GM21390 (cell line): ENCODE measurements at regions not wholly inside any gene's neighbourhood (a gene's known extent, or its start where the extent isn't known, plus 50 kb on each side); places are given as distances from the start of the nearest gene placed in this dataset.

ENCODE experiments used
- ATAC-seq: cut with Tn5 transposase; IDR thresholded peaks from one replicate; pipeline ENCODE4 v1.9.1; 2021; ENCODE audit not compliant: unreplicated experiment

GRCh38 chr15:87805117-87805820 is 451.3 kb downstream of the NTRK3 start:
- no peak for ATAC-seq

GRCh38 chr15:87804451-87804850 is 452.1 kb downstream of the NTRK3 start:
- ATAC-seq, result no peak

- ATAC-seq, result no peak
These were observed 456.7 kb downstream of the NTRK3 start for GRCh38 chr15:87799838-87800237.

- ATAC-seq, result no peak
These were observed 457.1 kb downstream of the NTRK3 start for GRCh38 chr15:87799428-87799827.

GRCh38 chr15:87793725-87794124 is 462.8 kb downstream of the NTRK3 start:
- no peak for ATAC-seq

- no peak for ATAC-seq
These were observed 464.1 kb downstream of the NTRK3 start for GRCh38 chr15:87792250-87793040.

GRCh38 chr15:87781959-87782625 is 474.4 kb downstream of the NTRK3 start:
- ATAC-seq, result no peak

- no peak for ATAC-seq
These were observed 476.8 kb downstream of the NTRK3 start for GRCh38 chr15:87779746-87780145.

- ATAC-seq, result no peak
These were observed 478.2 kb downstream of the NTRK3 start for GRCh38 chr15:87778358-87778757.

- no peak for ATAC-seq
These were observed 479.4 kb downstream of the NTRK3 start for GRCh38 chr15:87777054-87777561.

- no peak for ATAC-seq
These were observed 489.0 kb downstream of the NTRK3 start for GRCh38 chr15:87767516-87767915.

GRCh38 chr15:87764461-87765240 is 491.9 kb downstream of the NTRK3 start:
- no peak for ATAC-seq

GRCh38 chr15:87763837-87764236 is 492.7 kb downstream of the NTRK3 start:
- ATAC-seq, result no peak

- peak; percentile 81 for ATAC-seq
These were observed 494.6 kb downstream of the NTRK3 start for GRCh38 chr15:87761736-87762509.

- no peak for ATAC-seq
These were observed 495.8 kb downstream of the NTRK3 start for GRCh38 chr15:87760547-87761314.

- no peak for ATAC-seq
These were observed 497.6 kb downstream of the NTRK3 start for GRCh38 chr15:87758794-87759418.

- ATAC-seq, result no peak
These were observed 499.5 kb downstream of the NTRK3 start for GRCh38 chr15:87757084-87757483.

GRCh38 chr15:87756072-87756471 is 500.5 kb downstream of the NTRK3 start:
- ATAC-seq, result no peak

GRCh38 chr15:87755226-87755625 is 501.3 kb downstream of the NTRK3 start:
- no peak for ATAC-seq
